Small intestine (tissue), 7 donors: ENCODE measurements at regions not wholly inside any gene's neighbourhood (a gene's known extent, or its start where the extent isn't known, plus 50 kb on each side); places are given as distances from the start of the nearest gene placed in this dataset.

Experiments used
- DNase-seq, 2 donors: peaks; one replicate each; pipeline versions ENCODE4 v3.0.0 to v3.0.0-alpha.2; 2013
- FAIRE-seq: peaks from 2 replicates; lab custom pipeline; 2012; peaks lifted over from hg19 to GRCh38; lab: Jason Lieb, UNC
- H3K27ac ChIP-seq, 3 donors: one replicate each; pipeline ENCODE4 v1.5.1; 2013; ENCODE audit warnings: low read length in 2 of 3, mild to moderate bottlenecking in 2 of 3, control low read depth in 1 of 3, inconsistent platforms in 1 of 3, low read depth in 1 of 3, moderate library complexity in 1 of 3
- H3K27me3 ChIP-seq, 3 donors: one replicate each; pipeline ENCODE4 v1.6.1; 2013; ENCODE audit warnings: low read length in 3 of 3, inconsistent platforms in 1 of 3; ENCODE audit not compliant: control insufficient read depth in 3 of 3, insufficient read depth in 3 of 3
- H3K36me3 ChIP-seq, 3 donors: one replicate each; pipeline ENCODE4 v1.6.1; 2013; ENCODE audit warnings: low read length in 3 of 3, inconsistent platforms in 1 of 3, low read depth in 1 of 3, mild to moderate bottlenecking in 1 of 3, moderate library complexity in 1 of 3; ENCODE audit not compliant: control insufficient read depth in 3 of 3, insufficient read depth in 2 of 3
- H3K4me1 ChIP-seq, 3 donors: one replicate each; pipeline ENCODE4 v1.6.1; 2013; ENCODE audit warnings: low read length in 2 of 3, inconsistent platforms in 1 of 3, low read depth in 1 of 3, mild to moderate bottlenecking in 1 of 3, moderate library complexity in 1 of 3; ENCODE audit not compliant: control insufficient read depth in 3 of 3, insufficient read depth in 2 of 3
- H3K4me3 ChIP-seq, 3 donors: one replicate each; pipeline ENCODE4 v1.5.1; 2013; ENCODE audit warnings: low read length in 3 of 3, control low read depth in 1 of 3, inconsistent platforms in 1 of 3, low read depth in 1 of 3, mild to moderate bottlenecking in 1 of 3, moderate library complexity in 1 of 3
- H3K9me3 ChIP-seq, 2 donors: one replicate each; pipeline ENCODE4 v1.6.1; 2013; ENCODE audit warnings: low read depth in 1 of 2, low read length in 1 of 2; ENCODE audit not compliant: control insufficient read depth in 2 of 2, insufficient read depth in 1 of 2
- WGBS, 3 donors: extraction: QIAGEN DNeasy Blood & Tissue Kit; methylation state at CpG; one replicate each; pipeline ENCODE4 v1.1.7; 2013; 5-methylcytosine and 5-hydroxymethylcytosine counted together
- donor health status: healthy with polysubstance abuse.
- donor health status: control.
- donor health status: control.
- donor health status: Bipolar disorder and iron deficiency.
- donor health status: healthy.

GRCh38 chr16:82262244-82262643 is 92.2 kb upstream of the MPHOSPH6 start:
- WGBS, 3 donors, result 75 to 89% (median 89%) methylated on average over 3 of the region's 3 CpGs
- H3K36me3 ChIP-seq, result no peaks in the 10 kb centered on the region
- FAIRE-seq (no peak), DNase-seq (no peak)
- H3K4me3 ChIP-seq, result no peak overlapping the region
- no peak overlapping the region for H3K27ac ChIP-seq
- H3K27me3 ChIP-seq, result peaks cover 0 to 6% (median 3%) of the 10 kb centered on the region in 3 donors
- H3K9me3 ChIP-seq, result no peaks in the 10 kb centered on the region
- peaks cover 0 to 3% (median 0%) of the 10 kb centered on the region in 3 donors for H3K4me1 ChIP-seq

- Histone ChIP-seq H3K36me3 (no peaks in the 10 kb centered on the region), H3K27me3 (peaks cover 0 to 6% (median 3%) of the 10 kb centered on the region in 3 donors), H3K9me3 (no peaks in the 10 kb centered on the region), H3K4me3 (no peak overlapping the region), H3K4me1 (peaks cover 0 to 3% (median 0%) of the 10 kb centered on the region in 3 donors), H3K27ac (no peak overlapping the region)
- no peak for DNase-seq
- FAIRE-seq, result no peak
- WGBS, 3 donors, result 76 to 84% (median 83%) methylated on average over 6 of the region's 6 CpGs
Measured at GRCh38 chr16:82260212-82260795, 90.3 kb upstream of the MPHOSPH6 start.

GRCh38 chr16:82259731-82260130 is 89.7 kb upstream of the MPHOSPH6 start:
- H3K36me3 ChIP-seq, result no peaks in the 10 kb centered on the region
- peaks cover 0 to 3% (median 0%) of the 10 kb centered on the region in 3 donors for H3K4me1 ChIP-seq
- DNase-seq (no peak), FAIRE-seq (no peak)
- no peak overlapping the region for H3K27ac ChIP-seq
- peaks cover 0 to 6% (median 3%) of the 10 kb centered on the region in 3 donors for H3K27me3 ChIP-seq
- H3K4me3 ChIP-seq, result no peak overlapping the region
- no peaks in the 10 kb centered on the region for H3K9me3 ChIP-seq
- WGBS, 3 donors, result 63 to 85% (median 82%) methylated on average over 1 of the region's 1 CpG

DNA sequence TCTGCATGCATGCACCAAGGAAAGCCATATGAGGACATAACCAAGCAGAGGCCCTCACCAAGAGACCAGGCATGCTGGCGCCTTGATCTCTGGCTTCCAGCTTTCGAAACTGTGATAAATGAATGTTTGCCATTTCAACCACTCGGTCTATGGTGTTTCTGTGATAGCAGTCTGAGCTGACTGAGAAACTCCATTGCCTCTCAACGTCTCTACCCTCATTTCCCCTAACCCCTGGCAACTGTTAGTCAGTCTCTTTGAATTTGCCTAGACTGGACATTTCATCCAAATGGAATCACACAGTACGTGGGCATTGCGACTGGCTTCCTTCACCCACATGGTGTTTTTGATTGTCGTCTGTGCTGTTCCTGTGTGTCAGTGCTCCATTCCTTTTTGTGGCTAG is 88.0 kb upstream of the MPHOSPH6 start:
- WGBS, 3 donors, result 78 to 80% (median 79%) methylated on average over 7 of the region's 7 CpGs
- DNase-seq (no peak), FAIRE-seq (no peak)
- Histone ChIP-seq H3K9me3 (no peaks in the 10 kb centered on the region), H3K4me3 (no peak overlapping the region), H3K27me3 (peaks cover 3 to 6% (median 4%) of the 10 kb centered on the region in 3 donors), H3K4me1 (no peaks in the 10 kb centered on the region), H3K36me3 (no peaks in the 10 kb centered on the region), H3K27ac (no peak overlapping the region)

GRCh38 chr16:82252582-82252981 is 82.6 kb upstream of the MPHOSPH6 start:
- DNase-seq (no peak), FAIRE-seq (no peak)
- H3K4me1 ChIP-seq, result no peaks in the 10 kb centered on the region
- H3K4me3 ChIP-seq, result no peak overlapping the region
- 59 to 70% (median 59%) methylated on average over 2 of the region's 2 CpGs for WGBS, 3 donors
- no peaks in the 10 kb centered on the region for H3K9me3 ChIP-seq
- peaks cover 0 to 4% (median 0%) of the 10 kb centered on the region in 3 donors for H3K27me3 ChIP-seq
- no peak overlapping the region for H3K27ac ChIP-seq
- H3K36me3 ChIP-seq, result no peaks in the 10 kb centered on the region

DNA sequence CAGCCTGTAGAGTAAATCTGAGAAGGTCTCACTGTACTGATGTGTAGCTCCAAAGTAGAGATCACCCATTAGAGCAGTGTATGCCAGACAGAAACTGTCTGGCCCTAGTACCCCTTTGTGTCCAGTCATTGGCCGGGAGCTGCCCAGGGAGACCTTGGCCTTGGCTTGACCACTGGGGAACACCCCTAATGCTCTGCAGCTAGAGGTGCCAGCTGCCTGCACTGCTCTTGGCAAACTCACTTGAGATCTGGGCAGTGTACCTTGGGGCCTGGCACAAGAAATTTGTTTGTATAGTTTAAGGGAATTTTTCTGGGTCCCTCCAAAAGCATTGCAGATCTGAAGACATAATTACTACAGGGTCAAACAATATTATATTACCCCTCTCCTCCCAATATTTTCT is 78.7 kb upstream of the MPHOSPH6 start:
- H3K27me3 ChIP-seq, result peaks cover 0 to 3% (median 0%) of the 10 kb centered on the region in 3 donors
- no peak overlapping the region for H3K4me3 ChIP-seq
- H3K27ac ChIP-seq, result no peak overlapping the region
- no peak for FAIRE-seq
- WGBS, 3 donors, result 85 to 96% (median 88%) methylated on average over 1 of the region's 1 CpG
- no peaks in the 10 kb centered on the region for H3K4me1 ChIP-seq
- H3K9me3 ChIP-seq, result peaks cover 0 to 3% of the 10 kb centered on the region in 2 donors
- DNase-seq, result no peak
- no peaks in the 10 kb centered on the region for H3K36me3 ChIP-seq

- 74 to 81% (median 75%) methylated on average over 5 of the region's 5 CpGs for WGBS, 3 donors
- Histone ChIP-seq H3K4me1 (no peaks in the 10 kb centered on the region), H3K9me3 (peaks cover 0 to 6% of the 10 kb centered on the region in 2 donors), H3K27ac (no peak overlapping the region), H3K4me3 (no peak overlapping the region), H3K27me3 (peaks cover 0 to 3% (median 0%) of the 10 kb centered on the region in 3 donors), H3K36me3 (no peaks in the 10 kb centered on the region)
- FAIRE-seq (no peak), DNase-seq (no peak)
Measured at GRCh38 chr16:82248012-82248656, 78.1 kb upstream of the MPHOSPH6 start.

DNA sequence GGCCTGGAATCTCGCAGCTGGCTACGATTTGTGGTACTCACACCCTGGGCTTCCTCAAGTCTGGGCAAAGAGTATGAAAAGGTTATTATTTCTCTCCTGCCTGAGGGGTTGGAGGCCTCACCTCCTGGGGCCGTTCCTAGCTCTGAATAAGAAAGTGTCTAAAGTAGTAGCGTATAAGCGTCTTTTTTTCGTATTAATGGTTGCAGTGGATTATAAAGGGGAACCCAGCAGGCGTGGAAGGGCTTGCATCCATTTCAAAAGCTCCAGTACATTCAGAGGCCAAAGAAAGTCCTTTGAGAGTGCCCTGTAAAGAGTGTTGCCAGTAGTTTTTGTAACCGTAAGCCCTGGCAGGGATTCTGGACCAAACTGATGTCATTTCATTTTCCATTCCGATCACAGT is 72.2 kb upstream of the MPHOSPH6 start:
- Histone ChIP-seq H3K4me1 (no peaks in the 10 kb centered on the region), H3K9me3 (peaks cover 0 to 6% of the 10 kb centered on the region in 2 donors), H3K4me3 (no peak overlapping the region), H3K27ac (no peak overlapping the region), H3K36me3 (no peaks in the 10 kb centered on the region), H3K27me3 (peaks cover 0 to 6% (median 0%) of the 10 kb centered on the region in 3 donors)
- 91 to 93% (median 91%) methylated on average over 9 of the region's 9 CpGs for WGBS, 3 donors
- no peak for DNase-seq
- FAIRE-seq, result no peak
